ENCODE measurements at regions not wholly inside any gene's neighbourhood (a gene's known extent, or its start where the extent isn't known, plus 50 kb on each side); places are given as distances from the start of the nearest gene placed in this dataset.
"Not testable (repeated sequence)": the region's sequence is repeated elsewhere in the genome, so short reads cannot be mapped to it uniquely, and the experiment has no call there.

DNA sequence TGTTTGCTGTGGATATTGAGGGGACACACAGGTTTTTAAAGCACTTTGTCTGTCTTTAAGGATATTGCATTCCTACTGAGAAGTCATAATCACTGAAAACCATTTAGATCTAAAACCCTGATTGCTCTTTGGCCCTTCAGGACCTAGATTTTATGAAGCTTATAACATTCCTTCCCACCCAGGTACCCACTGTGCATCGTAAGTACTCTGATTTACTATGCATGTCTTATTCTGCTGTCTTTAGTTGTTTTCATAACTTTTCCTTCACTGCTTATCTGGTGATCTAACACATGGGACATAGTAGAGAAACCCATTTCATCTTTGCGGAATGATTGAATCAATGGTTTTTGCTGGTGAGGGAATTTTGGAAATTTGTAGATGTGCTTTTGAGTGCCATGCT, 247.0 kb upstream of the RARB start:
- DNase-seq (ENCODE audit: low spot score): no peak
- in situ Hi-C loops (cut with MboI; ENCODE audit: low pct_unique_long_range_greater_than_20kb, low sequenced_read_pairs, unreplicated experiment): no loop called here
- TF ChIP-seq, protein P1, sequence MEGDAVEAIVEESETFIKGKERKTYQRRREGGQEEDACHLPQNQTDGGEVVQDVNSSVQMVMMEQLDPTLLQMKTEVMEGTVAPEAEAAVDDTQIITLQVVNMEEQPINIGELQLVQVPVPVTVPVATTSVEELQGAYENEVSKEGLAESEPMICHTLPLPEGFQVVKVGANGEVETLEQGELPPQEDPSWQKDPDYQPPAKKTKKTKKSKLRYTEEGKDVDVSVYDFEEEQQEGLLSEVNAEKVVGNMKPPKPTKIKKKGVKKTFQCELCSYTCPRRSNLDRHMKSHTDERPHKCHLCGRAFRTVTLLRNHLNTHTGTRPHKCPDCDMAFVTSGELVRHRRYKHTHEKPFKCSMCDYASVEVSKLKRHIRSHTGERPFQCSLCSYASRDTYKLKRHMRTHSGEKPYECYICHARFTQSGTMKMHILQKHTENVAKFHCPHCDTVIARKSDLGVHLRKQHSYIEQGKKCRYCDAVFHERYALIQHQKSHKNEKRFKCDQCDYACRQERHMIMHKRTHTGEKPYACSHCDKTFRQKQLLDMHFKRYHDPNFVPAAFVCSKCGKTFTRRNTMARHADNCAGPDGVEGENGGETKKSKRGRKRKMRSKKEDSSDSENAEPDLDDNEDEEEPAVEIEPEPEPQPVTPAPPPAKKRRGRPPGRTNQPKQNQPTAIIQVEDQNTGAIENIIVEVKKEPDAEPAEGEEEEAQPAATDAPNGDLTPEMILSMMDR (IDR thresholded peaks at IDR 0.05; ENCODE audit: extremely low read depth, insufficient read depth, missing control alignments): no peak

DNA sequence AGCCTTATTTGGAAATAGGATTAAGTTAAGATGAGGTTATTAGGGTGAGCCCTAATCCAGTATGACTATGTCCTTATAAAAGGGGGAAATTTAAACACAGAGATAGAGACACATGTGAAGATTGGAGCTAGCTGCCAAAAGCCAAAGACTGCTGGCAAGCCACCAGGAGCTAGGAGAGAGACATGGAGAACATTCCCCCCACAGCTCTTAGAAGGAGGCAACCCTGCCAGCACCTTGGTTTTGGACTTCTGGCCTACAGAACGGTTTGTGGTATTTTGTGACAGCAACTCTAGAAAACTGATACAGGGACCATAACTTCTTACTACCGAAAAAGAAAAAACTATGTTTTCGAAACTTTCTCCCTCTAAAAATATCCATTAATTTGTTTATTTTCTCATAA, 245.3 kb upstream of the RARB start:
- no peak for DNase-seq (ENCODE audit: low spot score)
- in situ Hi-C loops (cut with MboI; ENCODE audit: low pct_unique_long_range_greater_than_20kb, low sequenced_read_pairs, unreplicated experiment): no loop called here
- TF ChIP-seq, protein P1 (IDR thresholded peaks at IDR 0.05; ENCODE audit: extremely low read depth, insufficient read depth, missing control alignments): no peak

DNA sequence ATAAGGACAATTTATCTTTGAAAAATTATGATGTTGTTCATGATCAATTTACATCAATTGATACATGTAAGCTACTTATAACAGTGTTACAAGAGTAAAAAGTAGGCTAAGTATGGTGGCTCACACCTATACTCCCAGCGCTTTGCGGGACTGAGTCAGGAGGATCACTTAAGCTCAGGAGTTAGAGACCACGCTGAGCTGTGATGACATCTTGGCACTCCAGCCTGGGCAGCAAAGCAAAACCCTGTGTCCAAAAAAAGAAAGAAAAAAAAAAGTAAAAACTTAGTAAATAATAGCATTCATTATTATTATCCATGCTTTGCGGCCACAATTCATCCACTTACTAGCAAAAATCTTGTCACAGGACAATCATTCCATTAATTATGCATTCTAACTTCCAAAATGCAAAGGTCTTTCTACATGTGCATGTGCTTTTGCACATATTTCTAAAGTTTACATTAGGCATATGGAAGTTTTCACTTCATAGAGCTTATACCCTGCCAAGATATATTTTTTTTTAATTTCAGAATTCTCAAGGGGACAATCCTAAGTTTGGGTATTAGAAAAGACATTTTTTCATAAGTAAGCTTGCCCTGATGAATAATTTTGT, 243.3 kb upstream of the RARB start:
- in situ Hi-C loops (cut with MboI; ENCODE audit: low pct_unique_long_range_greater_than_20kb, low sequenced_read_pairs, unreplicated experiment): no loop called here
- TF ChIP-seq, protein P1 (IDR thresholded peaks at IDR 0.05; ENCODE audit: extremely low read depth, insufficient read depth, missing control alignments): no peak
- no peak for DNase-seq (ENCODE audit: low spot score)

DNA sequence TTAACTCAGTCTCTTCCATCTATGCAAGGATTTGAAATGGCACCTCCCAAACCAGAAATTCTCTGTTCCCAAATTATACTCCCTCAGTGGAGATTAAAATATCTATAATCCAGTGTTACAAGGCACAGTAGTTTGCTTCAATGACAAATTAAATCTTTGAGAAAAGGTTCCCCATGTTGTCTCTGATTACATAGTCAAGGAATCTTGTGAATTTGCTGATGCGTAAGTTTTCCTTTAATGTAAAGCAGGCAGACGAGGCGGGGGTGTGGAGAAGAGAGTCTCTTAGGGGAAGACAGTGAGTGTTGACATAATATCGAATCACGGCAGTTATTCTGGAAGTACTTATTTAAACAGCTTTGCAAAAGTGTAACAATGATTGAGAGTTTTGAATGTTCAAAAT, 236.4 kb upstream of the RARB start:
- TF ChIP-seq, protein P1 (IDR thresholded peaks at IDR 0.05; ENCODE audit: extremely low read depth, insufficient read depth, missing control alignments): no peak
- in situ Hi-C loops (cut with MboI; ENCODE audit: low pct_unique_long_range_greater_than_20kb, low sequenced_read_pairs, unreplicated experiment): no loop called here
- DNase-seq (ENCODE audit: low spot score): no peak

DNA sequence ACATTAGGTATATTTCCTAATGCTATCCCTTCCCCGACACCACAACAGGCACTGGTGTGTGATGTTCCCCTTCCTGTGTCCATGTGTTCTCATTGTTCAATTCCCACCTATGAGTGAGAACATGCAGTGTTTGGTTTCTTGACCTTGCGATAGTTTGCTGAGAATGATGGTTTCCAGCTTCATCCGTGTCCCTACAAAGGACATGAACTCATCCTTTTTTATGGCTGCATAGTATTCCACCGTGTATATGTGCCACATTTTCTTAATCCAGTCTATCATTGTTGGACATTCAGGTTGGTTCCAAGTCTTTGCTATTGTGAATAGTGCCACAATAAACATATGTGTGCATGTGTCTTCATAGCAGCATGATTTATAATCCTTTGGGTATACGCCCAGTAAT, 228.5 kb upstream of the RARB start:
- DNase-seq (ENCODE audit: low spot score); in situ Hi-C loops (cut with MboI; ENCODE audit: low pct_unique_long_range_greater_than_20kb, low sequenced_read_pairs, unreplicated experiment): not testable (repeated sequence)

DNA sequence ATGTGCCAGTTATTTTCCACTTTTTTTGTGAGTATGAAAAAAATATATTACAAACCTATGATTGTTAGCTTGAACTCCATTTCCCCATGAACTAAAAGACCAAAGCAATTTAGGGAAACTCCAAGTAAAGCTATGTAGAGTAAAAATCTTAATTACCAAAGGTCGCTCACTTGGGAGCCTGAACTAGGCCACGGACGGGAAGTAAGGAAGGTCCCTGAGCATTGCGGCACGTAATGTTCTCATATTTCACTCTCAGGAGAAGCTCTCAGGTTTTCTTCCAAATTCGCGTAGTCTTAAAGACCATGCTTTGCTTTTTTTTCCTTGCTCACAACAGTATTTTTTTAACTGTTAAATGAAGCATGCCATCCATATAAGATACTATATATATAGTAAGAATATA, 215.3 kb upstream of the RARB start:
- TF ChIP-seq, protein P1 (IDR thresholded peaks at IDR 0.05; ENCODE audit: extremely low read depth, insufficient read depth, missing control alignments): no peak
- no peak for DNase-seq (ENCODE audit: low spot score)
- in situ Hi-C loops (cut with MboI; ENCODE audit: low pct_unique_long_range_greater_than_20kb, low sequenced_read_pairs, unreplicated experiment): no loop called here

DNA sequence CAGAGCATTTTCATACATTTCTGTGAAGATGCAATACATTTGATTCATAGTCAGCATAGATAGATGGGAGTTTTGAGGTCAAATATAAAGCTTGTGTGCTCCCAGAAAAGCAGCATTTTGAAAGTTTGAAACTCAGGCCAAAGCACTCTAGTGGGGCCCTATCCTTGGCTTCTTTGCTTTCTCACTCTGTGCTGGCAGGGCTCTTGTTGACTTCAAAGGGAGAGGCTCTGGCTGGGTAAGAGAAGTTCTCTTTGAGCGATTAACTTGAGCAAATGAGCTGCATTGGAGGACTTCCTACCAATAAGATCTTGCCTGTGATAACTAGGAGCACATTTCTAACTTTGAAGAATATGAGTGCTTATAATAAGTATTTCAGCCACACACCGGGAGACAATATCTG, 214.0 kb upstream of the RARB start:
- DNase-seq (ENCODE audit: low spot score): no peak
- TF ChIP-seq, protein P1 (IDR thresholded peaks at IDR 0.05; ENCODE audit: extremely low read depth, insufficient read depth, missing control alignments): no peak
- in situ Hi-C loops (cut with MboI; ENCODE audit: low pct_unique_long_range_greater_than_20kb, low sequenced_read_pairs, unreplicated experiment): no loop called here

All from GM13977 (cell line).